ENCODE measurements at regions not wholly inside any gene's neighbourhood (a gene's known extent, or its start where the extent isn't known, plus 50 kb on each side); places are given as distances from the start of the nearest gene placed in this dataset.

- TF ChIP-seq CTCF (IDR thresholded peaks at IDR 0.05 in 2 of 3, conservative IDR thresholded peaks at IDR 0.05 in 1 of 3; ENCODE audit: insufficient read depth in 2 of 3, low read depth in 1 of 3, low read length in 3 of 3), result no peak
- TF ChIP-seq SAFB (IDR thresholded peaks at IDR 0.05; ENCODE audit: borderline replicate concordance, low read depth, low read length), result no peak
- TF ChIP-seq ZBTB26 (CRISPR knock-in tag; IDR thresholded peaks at IDR 0.05), result no peak
- no peak for TF ChIP-seq ZNF217 (CRISPR knock-in tag; IDR thresholded peaks at IDR 0.05)
- TF ChIP-seq ZNF175 (CRISPR knock-in tag; IDR thresholded peaks at IDR 0.05; ENCODE audit: low read depth), result no peak
- no peak for TF ChIP-seq POLR2A (conservative IDR thresholded peaks at IDR 0.05)
- TF ChIP-seq MLX (CRISPR knock-in tag; conservative IDR thresholded peaks at IDR 0.05), result no peak
These were observed 100.1 kb downstream of the HOXA1 start for GRCh38 chr7:26995666-26996065.

Measured in K562 (cell line).